GM21526 (cell line): ENCODE measurements at regions not wholly inside any gene's neighbourhood (a gene's known extent, or its start where the extent isn't known, plus 50 kb on each side); places are given as distances from the start of the nearest gene placed in this dataset.

Experiments
- ATAC-seq: cut with Tn5 transposase; IDR thresholded peaks from one replicate; pipeline ENCODE4 v1.9.1; 2021; ENCODE audit warnings: moderate library complexity; ENCODE audit not compliant: unreplicated experiment, low FRiP score

- no peak for ATAC-seq
Measured at GRCh38 chr1:195326325-195326724, 1281.9 kb downstream of the KCNT2 start.

DNA sequence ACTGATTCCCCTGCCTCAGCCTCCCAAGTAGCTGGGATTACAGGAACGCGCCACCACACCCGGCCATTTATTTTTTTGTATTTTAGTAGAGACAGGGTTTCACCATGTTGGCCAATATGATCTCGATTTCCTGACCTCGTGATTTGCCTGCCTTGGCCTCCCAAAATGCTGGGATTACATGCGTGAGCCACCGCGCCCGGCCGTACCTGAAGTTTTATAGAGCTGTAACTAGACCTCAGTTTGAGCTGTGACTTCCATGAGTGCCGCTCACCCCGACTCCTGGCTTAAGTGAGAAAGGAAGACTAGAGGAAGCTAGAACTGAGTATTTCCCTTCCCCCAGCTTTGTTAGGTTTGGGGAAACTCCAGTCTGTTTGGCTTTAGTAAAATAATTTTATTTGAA lies 1283.1 kb downstream of the KCNT2 start:
- no peak for ATAC-seq

GRCh38 chr1:195306281-195306680 lies 1302.0 kb downstream of the KCNT2 start:
- ATAC-seq: no peak

DNA sequence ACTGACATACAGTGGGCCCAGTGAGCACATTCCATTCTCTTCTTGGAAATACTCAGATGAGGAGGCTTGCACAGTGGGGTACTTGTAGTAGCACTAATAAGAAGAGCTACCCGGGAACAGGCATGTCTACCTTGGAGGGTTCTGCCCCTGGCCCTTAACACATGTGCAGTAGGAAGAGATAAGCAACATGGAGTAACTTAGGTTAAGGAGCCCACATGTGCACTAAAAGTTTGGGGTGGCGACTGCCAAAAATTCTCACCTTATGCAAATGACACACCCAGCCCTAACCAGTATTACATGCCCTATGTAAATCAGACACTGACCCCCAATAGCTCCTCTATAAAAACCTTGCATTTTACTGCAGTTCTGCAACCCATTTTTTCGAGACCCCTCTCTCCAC lies 1313.3 kb downstream of the KCNT2 start:
- no peak for ATAC-seq

GRCh38 chr1:195278644-195279043 lies 1329.6 kb downstream of the KCNT2 start:
- ATAC-seq: peak; percentile 70

DNA sequence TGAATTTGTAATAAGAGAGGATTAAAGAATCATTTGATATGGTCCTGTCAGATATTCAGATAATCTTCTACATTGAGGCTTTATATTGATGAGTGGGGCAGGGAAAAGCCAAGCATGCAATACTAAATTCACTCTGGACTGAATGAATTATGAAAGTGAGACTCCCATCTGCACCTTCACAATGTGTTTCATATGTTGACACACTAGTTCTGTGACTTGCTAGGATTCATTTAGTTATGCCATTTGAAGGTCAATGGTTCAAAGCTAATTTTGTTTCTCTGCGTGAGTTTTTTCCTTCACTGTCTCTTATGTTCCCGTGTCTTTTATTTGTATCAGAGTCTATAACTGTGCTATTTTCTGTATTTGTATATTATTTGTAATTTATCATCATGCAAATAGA lies 1332.5 kb downstream of the KCNT2 start:
- ATAC-seq: no peak

DNA sequence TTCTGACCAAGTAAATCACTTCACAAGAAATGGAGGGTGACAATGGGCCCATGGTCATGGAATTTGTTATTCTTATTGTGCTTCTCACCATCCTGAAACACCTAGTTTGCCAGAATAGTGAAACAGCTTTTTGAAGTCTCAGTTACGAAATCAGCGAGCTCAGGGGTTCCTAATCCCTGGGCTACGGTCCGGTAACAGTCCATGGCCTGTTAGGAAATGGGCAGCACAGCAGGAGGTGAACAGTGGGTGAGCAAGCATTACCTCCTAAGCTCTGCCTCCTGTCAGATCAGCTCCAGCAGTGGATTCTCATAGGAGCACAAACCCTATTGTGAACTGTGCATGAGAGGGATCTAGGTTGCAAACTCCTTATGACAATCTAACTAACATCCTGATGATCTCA lies 1356.3 kb downstream of the KCNT2 start:
- no peak for ATAC-seq

- no peak for ATAC-seq
Measured at GRCh38 chr1:195243492-195243891, 1364.7 kb downstream of the KCNT2 start.

DNA sequence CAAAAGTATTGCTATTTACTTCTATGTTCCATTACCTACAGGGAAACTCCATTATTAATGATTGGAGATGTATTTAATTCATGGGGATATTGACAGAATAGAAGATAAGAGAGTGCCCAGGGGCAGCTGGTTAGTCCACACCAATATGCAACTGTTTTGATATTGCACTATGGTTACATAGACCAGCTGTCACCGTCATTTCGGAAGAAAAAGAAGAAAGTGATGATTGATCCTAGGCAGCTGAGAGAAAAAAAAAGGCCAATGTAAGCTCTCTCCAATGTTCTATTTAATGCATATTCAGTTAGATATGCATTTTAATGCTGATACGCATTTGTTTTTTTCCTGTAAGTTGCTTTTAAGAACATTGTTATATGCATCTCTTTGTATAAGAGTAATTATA lies 1367.2 kb downstream of the KCNT2 start:
- no peak for ATAC-seq

DNA sequence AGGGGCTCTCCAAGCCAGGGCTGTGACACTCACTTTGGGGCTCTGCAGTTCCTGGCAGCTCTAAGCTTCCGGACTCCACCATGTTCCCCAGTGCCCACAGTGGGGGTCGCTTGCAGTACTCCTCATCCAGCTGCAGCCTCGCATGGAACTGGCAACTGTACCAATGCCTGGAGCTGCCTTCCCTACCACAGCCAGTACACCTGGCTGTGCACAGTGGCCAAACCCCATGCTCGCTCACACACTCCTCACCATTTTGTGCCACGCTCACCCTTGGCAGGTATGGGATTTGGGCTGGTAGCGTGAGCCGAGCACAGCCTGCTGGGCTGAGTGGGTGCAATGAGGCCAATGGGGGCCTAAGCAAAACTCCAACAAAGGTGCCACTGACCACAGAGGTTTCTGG lies 1369.9 kb downstream of the KCNT2 start:
- ATAC-seq: no peak

DNA sequence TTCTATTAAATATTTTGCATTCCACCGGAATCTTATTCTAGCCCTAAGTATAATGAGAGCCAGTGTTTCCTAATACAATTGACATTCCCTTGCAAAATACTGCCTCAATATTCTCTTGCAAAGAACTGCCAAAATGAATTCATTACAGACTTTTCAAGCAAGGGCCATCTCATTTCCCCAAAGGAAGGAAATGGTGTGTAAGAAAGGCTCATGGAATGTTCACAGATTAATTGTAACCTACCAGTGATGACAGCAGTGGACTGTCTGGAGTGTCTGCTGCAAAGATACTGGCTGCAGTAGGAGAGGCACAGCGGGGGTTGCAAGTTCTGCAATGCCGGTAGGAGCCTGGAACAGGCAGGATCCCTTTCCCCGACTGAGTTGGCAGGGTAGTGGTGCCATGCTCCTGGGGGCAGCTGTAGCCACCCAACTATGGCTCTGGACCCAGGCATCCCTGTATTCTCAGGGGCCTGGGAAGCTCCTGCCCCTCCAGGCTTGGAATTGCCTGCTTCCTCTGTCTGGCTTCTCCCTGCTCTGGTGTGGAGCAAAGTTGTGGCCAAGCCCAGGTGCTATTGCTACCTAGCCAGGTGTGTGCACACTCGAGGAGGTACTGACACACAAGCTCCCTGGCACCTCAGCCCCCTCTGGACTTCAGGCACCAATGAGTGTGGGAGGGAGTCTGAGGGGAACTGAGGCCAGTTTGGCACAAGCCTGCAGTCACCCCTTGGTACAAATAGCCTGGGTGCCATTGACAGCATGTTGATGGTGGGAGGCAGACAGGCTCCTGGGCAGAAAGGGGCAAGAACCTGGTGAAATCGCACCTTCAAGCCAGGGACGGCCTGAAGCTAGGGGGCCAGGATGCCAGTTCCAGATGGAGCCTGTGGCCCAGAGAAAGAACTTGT lies 1371.0 kb downstream of the KCNT2 start:
- no peak for ATAC-seq

DNA sequence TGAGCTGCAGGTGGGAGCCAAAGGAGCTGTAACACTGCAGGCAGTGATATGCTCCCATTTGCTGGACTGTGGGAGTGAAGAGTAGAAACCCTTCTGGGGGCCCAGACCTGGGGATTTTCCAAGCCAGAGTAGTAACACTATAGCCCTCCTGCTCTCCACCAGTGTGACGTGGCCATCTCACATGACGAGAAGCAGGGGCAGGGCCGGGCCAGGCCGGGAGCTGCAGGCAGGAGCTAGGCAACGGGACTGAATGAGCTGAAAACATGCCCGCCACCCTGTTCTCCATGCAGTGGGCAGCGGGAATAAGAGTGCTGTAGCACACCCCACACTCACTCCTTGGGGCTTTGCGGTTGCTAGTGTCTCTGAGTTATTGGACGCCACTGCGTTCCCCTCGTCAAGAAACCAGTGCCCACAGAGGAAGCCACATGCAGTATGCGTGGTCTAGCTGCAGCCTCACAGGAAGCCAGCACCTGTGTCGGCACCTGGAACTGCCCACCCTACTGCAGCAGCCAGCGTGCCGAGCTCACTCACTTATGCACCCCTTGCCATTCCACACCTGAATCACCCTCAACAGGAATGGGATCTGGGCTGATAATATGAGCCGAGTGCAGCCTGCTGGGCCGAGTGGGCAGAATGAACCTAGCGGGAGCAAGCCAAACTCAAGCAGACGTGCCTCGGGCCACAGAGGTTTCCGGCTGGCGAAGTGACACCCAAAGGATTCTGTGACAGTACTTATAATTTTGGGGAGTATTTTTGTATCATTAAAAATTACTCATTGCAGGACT lies 1389.6 kb downstream of the KCNT2 start:
- no peak for ATAC-seq

DNA sequence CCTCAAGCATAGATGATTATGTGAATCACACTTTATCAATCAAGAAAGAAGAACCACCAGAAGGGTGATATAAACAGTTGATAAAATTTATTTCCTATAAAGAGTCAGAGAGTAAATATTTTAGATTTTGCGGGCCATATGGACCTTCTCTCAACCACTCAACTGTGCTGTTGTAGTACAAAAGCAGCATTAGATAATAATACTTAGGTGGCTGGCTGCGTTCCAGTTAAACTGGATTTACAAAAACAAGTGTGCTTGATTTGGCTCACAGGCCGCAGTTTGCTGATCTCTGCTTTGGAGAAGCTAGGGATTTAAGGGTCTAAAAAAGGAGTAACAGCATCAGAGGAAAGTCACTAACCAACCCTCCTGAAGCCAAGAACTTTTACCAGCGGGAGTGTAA lies 1406.0 kb downstream of the KCNT2 start:
- no peak for ATAC-seq

DNA sequence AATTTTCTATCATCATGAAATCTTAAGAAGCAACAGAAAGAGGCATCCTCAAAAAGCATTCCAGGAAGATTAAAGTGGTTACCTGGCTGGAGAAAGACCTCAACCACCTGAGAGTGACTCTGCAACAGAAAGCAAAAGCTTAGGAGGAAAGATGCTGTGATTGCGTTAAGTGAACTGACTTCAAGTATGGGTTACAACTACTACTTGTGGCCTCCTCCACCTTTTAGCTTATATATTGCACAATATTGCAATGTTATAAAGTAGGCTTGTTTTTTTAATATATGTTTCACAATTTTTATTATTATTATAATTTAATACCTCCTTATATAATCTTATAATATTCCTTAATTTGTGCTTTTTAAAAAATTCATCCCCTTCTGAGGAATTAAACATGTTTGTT lies 1407.5 kb downstream of the KCNT2 start:
- no peak for ATAC-seq

- ATAC-seq: no peak
Measured at GRCh38 chr1:195197116-195197515, 1411.1 kb downstream of the KCNT2 start.

DNA sequence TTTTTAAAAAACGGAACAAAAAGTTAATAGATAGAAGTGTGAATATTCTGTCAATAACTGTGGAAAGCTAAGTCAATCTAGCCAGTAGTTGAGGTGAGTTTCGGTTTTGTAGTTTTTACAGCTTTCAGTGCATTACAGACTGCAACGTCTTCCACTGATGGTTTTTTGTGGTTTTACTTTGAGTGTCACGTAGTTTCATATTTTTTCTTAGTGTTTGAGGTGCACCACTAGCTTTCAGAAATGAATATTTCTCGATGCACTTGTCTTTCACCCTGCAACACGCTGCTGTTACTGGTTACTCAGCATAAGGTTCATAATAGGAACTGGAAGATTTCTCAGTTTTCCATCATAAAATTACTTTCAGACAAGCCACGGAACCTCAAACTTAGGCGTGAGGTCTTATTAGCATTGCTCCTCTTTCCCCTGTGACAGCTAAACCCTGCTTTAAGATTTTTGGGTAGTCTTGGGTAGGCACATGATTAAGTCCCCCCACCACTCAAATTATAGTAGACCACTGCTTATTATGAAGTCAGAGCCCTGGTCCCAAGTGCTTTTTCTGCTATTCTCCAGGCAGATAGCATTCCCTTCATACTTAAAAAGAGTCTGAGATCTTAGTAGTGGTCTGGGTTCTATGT lies 1412.7 kb downstream of the KCNT2 start:
- peak; percentile 97 for ATAC-seq

GRCh38 chr1:195193134-195193533 lies 1415.1 kb downstream of the KCNT2 start:
- no peak for ATAC-seq

- no peak for ATAC-seq
Measured at GRCh38 chr1:195188821-195189220, 1419.4 kb downstream of the KCNT2 start.

DNA sequence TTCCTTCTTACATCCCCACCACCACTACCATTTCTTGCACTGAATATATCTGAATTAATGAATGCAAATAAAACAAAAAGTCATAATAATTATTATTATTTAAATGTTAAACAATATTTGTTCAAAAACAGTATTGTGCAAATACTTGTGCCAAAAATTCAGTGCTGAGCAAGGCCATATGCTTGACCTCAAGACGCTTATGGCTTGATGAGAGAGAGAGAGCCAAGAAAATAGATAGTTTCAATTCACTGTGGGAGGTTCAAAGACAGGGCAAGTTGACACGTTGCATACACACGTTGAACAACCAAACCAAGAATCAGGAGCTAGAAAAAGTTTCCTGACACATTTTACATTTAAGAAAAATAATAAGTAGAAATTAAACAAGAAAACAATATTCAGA lies 1421.7 kb downstream of the KCNT2 start:
- ATAC-seq: no peak

GRCh38 chr1:195185736-195186135 lies 1422.5 kb downstream of the KCNT2 start:
- ATAC-seq: no peak

GRCh38 chr1:195185321-195185720 lies 1422.9 kb downstream of the KCNT2 start:
- ATAC-seq: no peak
